H1 (cell line): ENCODE measurements at regions not wholly inside any gene's neighbourhood (a gene's known extent, or its start where the extent isn't known, plus 50 kb on each side); places are given as distances from the start of the nearest gene placed in this dataset.

ENCODE experiments used
- TF ChIP-seq, protein P1 (sequence below): fragments of 300-600 bp; sonication (generic); IDR thresholded peaks from 2 replicates; pipeline ENCODE4 v1.7.1; 2012; ENCODE audit warnings: low read length, moderate library complexity, mild to moderate bottlenecking, inconsistent platforms; ENCODE audit not compliant: insufficient replicate concordance

DNA sequence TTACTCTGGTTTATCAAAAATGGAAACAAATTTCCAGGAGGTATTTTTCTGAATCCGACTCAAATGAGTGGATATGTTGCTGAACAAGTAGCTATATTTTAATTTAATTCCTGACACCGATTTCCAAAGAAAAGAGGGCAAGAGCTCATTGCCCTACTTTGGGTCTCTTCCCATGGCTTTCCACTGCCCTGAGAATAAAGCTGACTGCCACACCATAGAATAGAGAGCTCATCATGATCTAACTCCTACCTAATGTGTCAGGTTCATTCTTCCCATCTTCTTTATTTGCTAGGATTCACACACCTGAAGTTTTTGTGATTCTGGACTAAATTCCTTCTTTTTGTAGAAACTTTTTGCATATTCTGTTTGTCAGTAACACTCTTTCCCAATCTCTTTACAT lies 792.1 kb downstream of the DTWD2 start (continued):
- TF ChIP-seq, protein P1, sequence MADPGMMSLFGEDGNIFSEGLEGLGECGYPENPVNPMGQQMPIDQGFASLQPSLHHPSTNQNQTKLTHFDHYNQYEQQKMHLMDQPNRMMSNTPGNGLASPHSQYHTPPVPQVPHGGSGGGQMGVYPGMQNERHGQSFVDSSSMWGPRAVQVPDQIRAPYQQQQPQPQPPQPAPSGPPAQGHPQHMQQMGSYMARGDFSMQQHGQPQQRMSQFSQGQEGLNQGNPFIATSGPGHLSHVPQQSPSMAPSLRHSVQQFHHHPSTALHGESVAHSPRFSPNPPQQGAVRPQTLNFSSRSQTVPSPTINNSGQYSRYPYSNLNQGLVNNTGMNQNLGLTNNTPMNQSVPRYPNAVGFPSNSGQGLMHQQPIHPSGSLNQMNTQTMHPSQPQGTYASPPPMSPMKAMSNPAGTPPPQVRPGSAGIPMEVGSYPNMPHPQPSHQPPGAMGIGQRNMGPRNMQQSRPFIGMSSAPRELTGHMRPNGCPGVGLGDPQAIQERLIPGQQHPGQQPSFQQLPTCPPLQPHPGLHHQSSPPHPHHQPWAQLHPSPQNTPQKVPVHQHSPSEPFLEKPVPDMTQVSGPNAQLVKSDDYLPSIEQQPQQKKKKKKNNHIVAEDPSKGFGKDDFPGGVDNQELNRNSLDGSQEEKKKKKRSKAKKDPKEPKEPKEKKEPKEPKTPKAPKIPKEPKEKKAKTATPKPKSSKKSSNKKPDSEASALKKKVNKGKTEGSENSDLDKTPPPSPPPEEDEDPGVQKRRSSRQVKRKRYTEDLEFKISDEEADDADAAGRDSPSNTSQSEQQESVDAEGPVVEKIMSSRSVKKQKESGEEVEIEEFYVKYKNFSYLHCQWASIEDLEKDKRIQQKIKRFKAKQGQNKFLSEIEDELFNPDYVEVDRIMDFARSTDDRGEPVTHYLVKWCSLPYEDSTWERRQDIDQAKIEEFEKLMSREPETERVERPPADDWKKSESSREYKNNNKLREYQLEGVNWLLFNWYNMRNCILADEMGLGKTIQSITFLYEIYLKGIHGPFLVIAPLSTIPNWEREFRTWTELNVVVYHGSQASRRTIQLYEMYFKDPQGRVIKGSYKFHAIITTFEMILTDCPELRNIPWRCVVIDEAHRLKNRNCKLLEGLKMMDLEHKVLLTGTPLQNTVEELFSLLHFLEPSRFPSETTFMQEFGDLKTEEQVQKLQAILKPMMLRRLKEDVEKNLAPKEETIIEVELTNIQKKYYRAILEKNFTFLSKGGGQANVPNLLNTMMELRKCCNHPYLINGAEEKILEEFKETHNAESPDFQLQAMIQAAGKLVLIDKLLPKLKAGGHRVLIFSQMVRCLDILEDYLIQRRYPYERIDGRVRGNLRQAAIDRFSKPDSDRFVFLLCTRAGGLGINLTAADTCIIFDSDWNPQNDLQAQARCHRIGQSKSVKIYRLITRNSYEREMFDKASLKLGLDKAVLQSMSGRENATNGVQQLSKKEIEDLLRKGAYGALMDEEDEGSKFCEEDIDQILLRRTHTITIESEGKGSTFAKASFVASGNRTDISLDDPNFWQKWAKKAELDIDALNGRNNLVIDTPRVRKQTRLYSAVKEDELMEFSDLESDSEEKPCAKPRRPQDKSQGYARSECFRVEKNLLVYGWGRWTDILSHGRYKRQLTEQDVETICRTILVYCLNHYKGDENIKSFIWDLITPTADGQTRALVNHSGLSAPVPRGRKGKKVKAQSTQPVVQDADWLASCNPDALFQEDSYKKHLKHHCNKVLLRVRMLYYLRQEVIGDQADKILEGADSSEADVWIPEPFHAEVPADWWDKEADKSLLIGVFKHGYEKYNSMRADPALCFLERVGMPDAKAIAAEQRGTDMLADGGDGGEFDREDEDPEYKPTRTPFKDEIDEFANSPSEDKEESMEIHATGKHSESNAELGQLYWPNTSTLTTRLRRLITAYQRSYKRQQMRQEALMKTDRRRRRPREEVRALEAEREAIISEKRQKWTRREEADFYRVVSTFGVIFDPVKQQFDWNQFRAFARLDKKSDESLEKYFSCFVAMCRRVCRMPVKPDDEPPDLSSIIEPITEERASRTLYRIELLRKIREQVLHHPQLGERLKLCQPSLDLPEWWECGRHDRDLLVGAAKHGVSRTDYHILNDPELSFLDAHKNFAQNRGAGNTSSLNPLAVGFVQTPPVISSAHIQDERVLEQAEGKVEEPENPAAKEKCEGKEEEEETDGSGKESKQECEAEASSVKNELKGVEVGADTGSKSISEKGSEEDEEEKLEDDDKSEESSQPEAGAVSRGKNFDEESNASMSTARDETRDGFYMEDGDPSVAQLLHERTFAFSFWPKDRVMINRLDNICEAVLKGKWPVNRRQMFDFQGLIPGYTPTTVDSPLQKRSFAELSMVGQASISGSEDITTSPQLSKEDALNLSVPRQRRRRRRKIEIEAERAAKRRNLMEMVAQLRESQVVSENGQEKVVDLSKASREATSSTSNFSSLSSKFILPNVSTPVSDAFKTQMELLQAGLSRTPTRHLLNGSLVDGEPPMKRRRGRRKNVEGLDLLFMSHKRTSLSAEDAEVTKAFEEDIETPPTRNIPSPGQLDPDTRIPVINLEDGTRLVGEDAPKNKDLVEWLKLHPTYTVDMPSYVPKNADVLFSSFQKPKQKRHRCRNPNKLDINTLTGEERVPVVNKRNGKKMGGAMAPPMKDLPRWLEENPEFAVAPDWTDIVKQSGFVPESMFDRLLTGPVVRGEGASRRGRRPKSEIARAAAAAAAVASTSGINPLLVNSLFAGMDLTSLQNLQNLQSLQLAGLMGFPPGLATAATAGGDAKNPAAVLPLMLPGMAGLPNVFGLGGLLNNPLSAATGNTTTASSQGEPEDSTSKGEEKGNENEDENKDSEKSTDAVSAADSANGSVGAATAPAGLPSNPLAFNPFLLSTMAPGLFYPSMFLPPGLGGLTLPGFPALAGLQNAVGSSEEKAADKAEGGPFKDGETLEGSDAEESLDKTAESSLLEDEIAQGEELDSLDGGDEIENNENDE, result no peak
- TF ChIP-seq, all 59 proteins: peak for 0
